GM12873 (cell line): ENCODE measurements at regions not wholly inside any gene's neighbourhood (a gene's known extent, or its start where the extent isn't known, plus 50 kb on each side); places are given as distances from the start of the nearest gene placed in this dataset.

Experiments used
- TF ChIP-seq, protein P1 (sequence below): IDR thresholded peaks from 2 replicates; pipeline ENCODE4 v1.5.1; 2012; ENCODE audit warnings: low read depth, mild to moderate bottlenecking, moderate library complexity, low read length, control low read depth; ENCODE audit not compliant: insufficient read depth; ENCODE audit errors: missing control alignments

- TF ChIP-seq, protein P1, sequence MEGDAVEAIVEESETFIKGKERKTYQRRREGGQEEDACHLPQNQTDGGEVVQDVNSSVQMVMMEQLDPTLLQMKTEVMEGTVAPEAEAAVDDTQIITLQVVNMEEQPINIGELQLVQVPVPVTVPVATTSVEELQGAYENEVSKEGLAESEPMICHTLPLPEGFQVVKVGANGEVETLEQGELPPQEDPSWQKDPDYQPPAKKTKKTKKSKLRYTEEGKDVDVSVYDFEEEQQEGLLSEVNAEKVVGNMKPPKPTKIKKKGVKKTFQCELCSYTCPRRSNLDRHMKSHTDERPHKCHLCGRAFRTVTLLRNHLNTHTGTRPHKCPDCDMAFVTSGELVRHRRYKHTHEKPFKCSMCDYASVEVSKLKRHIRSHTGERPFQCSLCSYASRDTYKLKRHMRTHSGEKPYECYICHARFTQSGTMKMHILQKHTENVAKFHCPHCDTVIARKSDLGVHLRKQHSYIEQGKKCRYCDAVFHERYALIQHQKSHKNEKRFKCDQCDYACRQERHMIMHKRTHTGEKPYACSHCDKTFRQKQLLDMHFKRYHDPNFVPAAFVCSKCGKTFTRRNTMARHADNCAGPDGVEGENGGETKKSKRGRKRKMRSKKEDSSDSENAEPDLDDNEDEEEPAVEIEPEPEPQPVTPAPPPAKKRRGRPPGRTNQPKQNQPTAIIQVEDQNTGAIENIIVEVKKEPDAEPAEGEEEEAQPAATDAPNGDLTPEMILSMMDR = no peak
Observed at GRCh38 chr4:12636191-12636590, 847.9 kb downstream of the RAB28 start.

GRCh38 chr4:12635629-12636028 lies 848.5 kb downstream of the RAB28 start:
- TF ChIP-seq, protein P1 = no peak

GRCh38 chr4:12633053-12633651 lies 851.0 kb downstream of the RAB28 start:
- TF ChIP-seq, protein P1 = peak; percentile 90

GRCh38 chr4:12615822-12616221 lies 868.3 kb downstream of the RAB28 start:
- TF ChIP-seq, protein P1 = no peak

- TF ChIP-seq, protein P1 = no peak
Observed at GRCh38 chr4:12612876-12613275, 871.3 kb downstream of the RAB28 start.

- TF ChIP-seq, protein P1 = peak; percentile 20
Observed at GRCh38 chr4:12595986-12596385, 888.2 kb downstream of the RAB28 start.

DNA sequence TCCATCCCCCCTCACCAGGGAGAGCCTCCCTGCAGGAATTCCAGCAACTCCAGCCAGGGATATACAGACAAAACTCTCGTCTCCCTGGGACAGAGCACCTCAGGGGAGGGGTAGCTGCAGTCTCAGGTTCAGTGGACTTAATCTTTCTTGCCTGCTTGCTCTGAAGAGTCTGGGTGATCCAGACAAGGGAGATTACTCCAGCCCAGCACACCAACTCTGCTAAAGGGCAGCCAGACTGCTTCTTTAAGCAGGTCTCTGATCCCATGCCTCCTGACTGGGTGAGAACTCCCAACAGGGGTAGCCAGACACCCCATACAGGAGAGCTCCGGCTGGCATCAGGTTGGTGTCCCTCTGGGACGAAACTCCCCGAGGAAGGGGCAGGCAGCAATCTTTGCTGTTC lies 888.7 kb downstream of the RAB28 start:
- TF ChIP-seq, protein P1 = no peak
